Breast epithelium (tissue), 3 donors: ENCODE measurements at regions not wholly inside any gene's neighbourhood (a gene's known extent, or its start where the extent isn't known, plus 50 kb on each side); places are given as distances from the start of the nearest gene placed in this dataset.

Experiments used
- CTCF ChIP-seq, 3 donors: fragments of 450-650 bp; IDR thresholded peaks; one replicate each; pipeline ENCODE4 v1.5.1; 2016 to 2017; ENCODE audit warnings: antibody characterized with exemption in 3 of 3, mild to moderate bottlenecking in 3 of 3, moderate library complexity in 3 of 3
- POLR2AphosphoS5 ChIP-seq, 3 donors: sonication (generic); formaldehyde crosslinking; IDR thresholded peaks; one replicate each; pipeline ENCODE4 v1.6.1; 2017; ENCODE audit warnings: antibody characterized with exemption in 3 of 3

DNA sequence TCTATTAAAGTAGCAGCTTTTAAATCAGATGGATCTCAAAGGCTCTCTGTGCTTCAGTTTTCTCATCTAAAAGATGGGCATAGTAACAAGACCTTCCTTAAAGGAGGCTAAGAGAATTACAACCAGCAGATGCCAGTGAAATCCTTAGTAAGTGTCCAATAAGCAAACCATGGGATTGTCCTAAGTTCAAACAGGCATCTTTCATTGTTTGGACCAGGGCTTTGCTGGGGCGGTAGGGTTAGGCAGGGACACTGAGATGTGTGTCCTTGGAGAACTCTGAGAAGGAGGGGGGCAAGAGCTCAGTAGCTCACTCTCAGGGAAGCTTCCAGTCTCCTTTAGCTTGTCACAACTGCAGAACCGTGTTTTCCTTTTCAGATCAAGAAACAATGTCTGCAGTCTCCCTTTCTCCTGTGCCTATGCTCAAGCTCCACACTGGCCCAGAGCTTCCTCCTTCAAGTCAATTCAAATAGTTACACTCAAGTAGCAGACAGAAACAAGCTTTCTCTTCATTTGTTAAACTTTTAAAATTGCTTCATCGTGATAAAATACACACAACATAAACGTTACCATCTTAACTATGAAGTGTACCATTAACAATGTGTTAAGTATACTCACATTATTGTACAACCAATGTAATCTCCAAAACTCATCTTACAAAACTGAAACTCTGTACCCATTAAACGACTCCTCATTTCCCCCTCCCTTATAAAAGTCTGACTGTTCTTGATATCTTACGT, 216.2 kb downstream of the PIK3R1 start:
- TF ChIP-seq CTCF (IDR thresholded peaks at IDR 0.05), result no peak
- no peak for TF ChIP-seq POLR2AphosphoS5 (IDR thresholded peaks at IDR 0.05)
